Smooth muscle cell (in vitro differentiated cells): ENCODE measurements at regions not wholly inside any gene's neighbourhood (a gene's known extent, or its start where the extent isn't known, plus 50 kb on each side); places are given as distances from the start of the nearest gene placed in this dataset.
"Not testable (repeated sequence)": the region's sequence is repeated elsewhere in the genome, so short reads cannot be mapped to it uniquely, and the experiment has no call there.

ENCODE experiments used
- DNase-seq: peaks from one replicate; lab custom pipeline; 2025; ENCODE audit not compliant: unreplicated experiment; lab: John Stamatoyannopoulos, UW
- H2AFZ ChIP-seq: fragments of 200-600 bp; sonication (generic); 2 replicates; pipeline ENCODE4 v1.6.0; 2016; ENCODE audit warnings: antibody characterized with exemption, low read depth, mild to moderate bottlenecking
- H3F3A ChIP-seq: fragments of 200-600 bp; sonication (generic); 2 replicates; pipeline ENCODE4 v1.6.0; 2017; ENCODE audit warnings: antibody characterized with exemption, low read depth
- H3K27ac ChIP-seq: fragments of 200-600 bp; sonication (generic); 2 replicates; pipeline ENCODE4 v1.5.1; 2016; ENCODE audit warnings: low read depth, mild to moderate bottlenecking
- H3K27me3 ChIP-seq: fragments of 200-600 bp; sonication (generic); 2 replicates; pipeline ENCODE4 v1.6.1; 2016; ENCODE audit warnings: low read depth, mild to moderate bottlenecking
- H3K36me3 ChIP-seq: fragments of 200-600 bp; sonication (generic); 2 replicates; pipeline ENCODE4 v1.5.1; 2016; ENCODE audit warnings: low read depth
- H3K4me1 ChIP-seq: fragments of 200-600 bp; sonication (generic); 2 replicates; pipeline ENCODE4 v1.5.1; 2016; ENCODE audit warnings: low read depth
- H3K4me2 ChIP-seq: fragments of 200-600 bp; sonication (generic); 2 replicates; pipeline ENCODE4 v1.6.0; 2016; ENCODE audit warnings: mild to moderate bottlenecking
- H3K4me3 ChIP-seq: fragments of 200-600 bp; sonication (generic); 2 replicates; pipeline ENCODE4 v1.5.1; 2016; ENCODE audit warnings: mild to moderate bottlenecking
- H3K79me2 ChIP-seq: fragments of 200-600 bp; sonication (generic); 2 replicates; pipeline ENCODE4 v1.6.0; 2016; ENCODE audit warnings: low read depth, mild to moderate bottlenecking
- H3K9ac ChIP-seq: fragments of 200-600 bp; sonication (generic); 2 replicates; pipeline ENCODE4 v1.6.0; 2016; ENCODE audit warnings: low read depth
- H3K9me3 ChIP-seq: fragments of 200-600 bp; sonication (generic); replicated peaks from 2 replicates; pipeline ENCODE4 v1.5.1; 2016; ENCODE audit warnings: low read depth
- H4K20me1 ChIP-seq: fragments of 200-600 bp; sonication (generic); 2 replicates; pipeline ENCODE4 v1.6.0; 2016; ENCODE audit warnings: low read depth
- WGBS: methylation state at CpG from one replicate; pipeline ENCODE4 v1.1.7; 2016; ENCODE audit warnings: low lambda C conversion rate; 5-methylcytosine and 5-hydroxymethylcytosine counted together
- TF ChIP-seq, protein P1 (sequence below): fragments of 200-600 bp; sonication (generic); IDR thresholded peaks from 2 replicates; pipeline ENCODE4 v1.5.1; 2017; ENCODE audit warnings: borderline replicate concordance, mild to moderate bottlenecking, antibody characterized with exemption; ENCODE audit not compliant: insufficient read depth, poor library complexity, severe bottlenecking

GRCh38 chr15:91366111-91366510 is 266.1 kb downstream of the SV2B start:
- Histone ChIP-seq H3F3A (no peaks in the 10 kb centered on the region), H3K79me2 (no peaks in the 10 kb centered on the region), H3K9me3 (no peaks in the 10 kb centered on the region), H3K4me1 (no peaks in the 10 kb centered on the region), H4K20me1 (no peaks in the 10 kb centered on the region), H3K27me3 (no peaks in the 10 kb centered on the region), H2AFZ (no peak overlapping the region), H3K27ac (no peak overlapping the region), H3K4me2 (no peak overlapping the region), H3K4me3 (no peak overlapping the region), H3K36me3 (no peaks in the 10 kb centered on the region), H3K9ac (no peak overlapping the region)
- DNase-seq, result no peak
- TF ChIP-seq, protein P1, sequence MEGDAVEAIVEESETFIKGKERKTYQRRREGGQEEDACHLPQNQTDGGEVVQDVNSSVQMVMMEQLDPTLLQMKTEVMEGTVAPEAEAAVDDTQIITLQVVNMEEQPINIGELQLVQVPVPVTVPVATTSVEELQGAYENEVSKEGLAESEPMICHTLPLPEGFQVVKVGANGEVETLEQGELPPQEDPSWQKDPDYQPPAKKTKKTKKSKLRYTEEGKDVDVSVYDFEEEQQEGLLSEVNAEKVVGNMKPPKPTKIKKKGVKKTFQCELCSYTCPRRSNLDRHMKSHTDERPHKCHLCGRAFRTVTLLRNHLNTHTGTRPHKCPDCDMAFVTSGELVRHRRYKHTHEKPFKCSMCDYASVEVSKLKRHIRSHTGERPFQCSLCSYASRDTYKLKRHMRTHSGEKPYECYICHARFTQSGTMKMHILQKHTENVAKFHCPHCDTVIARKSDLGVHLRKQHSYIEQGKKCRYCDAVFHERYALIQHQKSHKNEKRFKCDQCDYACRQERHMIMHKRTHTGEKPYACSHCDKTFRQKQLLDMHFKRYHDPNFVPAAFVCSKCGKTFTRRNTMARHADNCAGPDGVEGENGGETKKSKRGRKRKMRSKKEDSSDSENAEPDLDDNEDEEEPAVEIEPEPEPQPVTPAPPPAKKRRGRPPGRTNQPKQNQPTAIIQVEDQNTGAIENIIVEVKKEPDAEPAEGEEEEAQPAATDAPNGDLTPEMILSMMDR, result no peak
- WGBS, result 94% methylated on average over 6 of the region's 6 CpGs

GRCh38 chr15:91368611-91369010 is 268.6 kb downstream of the SV2B start:
- DNase-seq, result no peak
- Histone ChIP-seq H3K4me3 (no peak overlapping the region), H3K4me2 (no peak overlapping the region), H3K36me3 (no peaks in the 10 kb centered on the region), H3K79me2 (no peaks in the 10 kb centered on the region), H3K27me3 (no peaks in the 10 kb centered on the region), H3K4me1 (no peaks in the 10 kb centered on the region), H4K20me1 (no peaks in the 10 kb centered on the region), H2AFZ (no peak overlapping the region), H3K27ac (no peak overlapping the region), H3K9ac (no peak overlapping the region), H3F3A (no peaks in the 10 kb centered on the region), H3K9me3 (peaks cover 5% of the 10 kb centered on the region)
- 68% methylated on average over 9 of the region's 9 CpGs for WGBS
- TF ChIP-seq, protein P1, result no peak

DNA sequence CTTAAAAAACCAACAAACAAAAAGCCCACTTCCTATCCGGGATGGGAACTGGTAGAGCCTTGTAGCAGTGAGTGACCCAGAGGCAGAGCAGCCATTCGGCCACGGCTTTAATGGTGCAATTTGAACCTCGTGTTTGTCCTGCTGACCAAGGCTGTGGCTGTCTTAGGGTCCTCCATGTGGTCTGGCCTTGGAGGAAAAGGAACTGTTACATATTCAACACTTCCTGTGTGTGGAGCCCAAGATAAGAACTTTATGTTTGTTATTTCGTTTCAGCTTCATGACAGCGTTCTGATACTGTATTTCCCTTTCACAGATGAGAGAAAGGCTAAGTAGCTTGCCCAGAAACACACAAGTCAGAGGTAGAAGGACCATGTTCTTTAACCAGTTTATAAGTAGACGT is 269.8 kb downstream of the SV2B start:
- TF ChIP-seq, protein P1, result no peak
- WGBS, result 87% methylated on average over 7 of the region's 7 CpGs

DNA sequence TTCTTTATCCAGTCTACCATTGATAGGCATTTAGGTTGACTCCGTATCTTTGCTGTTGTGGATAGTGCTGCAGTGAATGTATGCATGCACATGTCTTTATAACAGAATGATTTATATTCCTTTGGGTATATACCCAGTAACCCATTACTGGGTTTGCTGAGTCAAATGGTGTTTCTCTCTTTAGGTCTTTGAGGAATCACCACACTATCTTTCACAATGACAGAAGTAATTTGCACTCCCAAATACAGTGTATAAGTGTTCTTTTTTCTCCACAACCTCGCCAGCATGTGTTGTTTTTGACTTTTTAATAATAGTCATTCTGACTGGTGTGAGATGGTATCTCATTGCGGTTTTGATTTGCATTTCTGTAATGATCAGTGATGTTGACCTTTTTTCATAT is 271.3 kb downstream of the SV2B start:
- H3K4me1 ChIP-seq, H3K4me2 ChIP-seq, H4K20me1 ChIP-seq, H3K27ac ChIP-seq, DNase-seq, H3K27me3 ChIP-seq, H2AFZ ChIP-seq, H3K9ac ChIP-seq, H3K79me2 ChIP-seq, H3K9me3 ChIP-seq, H3K36me3 ChIP-seq, H3F3A ChIP-seq, H3K4me3 ChIP-seq: not testable (repeated sequence)
- 93% methylated on average over 3 of the region's 3 CpGs for whole genome bisulfite sequencing

More for the DNA sequence above, 269.8 kb downstream of the SV2B start:
- H3F3A ChIP-seq, result no peaks in the 10 kb centered on the region
- H3K4me2 ChIP-seq, result no peak overlapping the region
- no peak for DNase-seq
- H3K79me2 ChIP-seq, result no peaks in the 10 kb centered on the region
- H3K36me3 ChIP-seq, result no peaks in the 10 kb centered on the region
- peaks cover 5% of the 10 kb centered on the region for H3K9me3 ChIP-seq
- H3K27me3 ChIP-seq, result no peaks in the 10 kb centered on the region
- no peak overlapping the region for H3K9ac ChIP-seq
- H4K20me1 ChIP-seq, result no peaks in the 10 kb centered on the region
- H2AFZ ChIP-seq, result no peak overlapping the region
- no peak overlapping the region for H3K27ac ChIP-seq
- H3K4me1 ChIP-seq, result no peaks in the 10 kb centered on the region
- no peak overlapping the region for H3K4me3 ChIP-seq
